Astrocyte of the spinal cord (primary cell): ENCODE measurements at regions not wholly inside any gene's neighbourhood (a gene's known extent, or its start where the extent isn't known, plus 50 kb on each side); places are given as distances from the start of the nearest gene placed in this dataset.
"Not testable (repeated sequence)": the region's sequence is repeated elsewhere in the genome, so short reads cannot be mapped to it uniquely, and the experiment has no call there.

ENCODE experiments used
- DNase-seq: peaks from one replicate; pipeline ENCODE4 v3.0.0; 2011; ENCODE audit warnings: low read depth, low spot score
- H3K4me3 ChIP-seq: 2 replicates; pipeline ENCODE4 v1.5.1; 2011; ENCODE audit warnings: low read depth, mild to moderate bottlenecking, low read length, moderate library complexity
- CTCF ChIP-seq: IDR thresholded peaks from 2 replicates; pipeline ENCODE4 v1.5.1; 2012; ENCODE audit warnings: low read depth, mild to moderate bottlenecking, low read length, inconsistent platforms
- in situ Hi-C: cut with HindIII; loops from 2 replicates; pipeline ENCODE4 v1.10.0; 2017; ENCODE audit warnings: low sequenced_read_pairs

- no peak for TF ChIP-seq CTCF
- no peak overlapping the region for H3K4me3 ChIP-seq
- DNase-seq, result no peak
- in situ Hi-C loops, result no loop called here
Measured at GRCh38 chr6:133083248-133083967, 157.7 kb upstream of the EYA4 start.

GRCh38 chr6:133085471-133085870 is 155.7 kb upstream of the EYA4 start:
- TF ChIP-seq CTCF, result no peak
- in situ Hi-C loops, result no loop called here
- no peak overlapping the region for H3K4me3 ChIP-seq
- no peak for DNase-seq

- no peak for TF ChIP-seq CTCF
- no peak overlapping the region for H3K4me3 ChIP-seq
- in situ Hi-C loops, result no loop called here
- no peak for DNase-seq
Measured at GRCh38 chr6:133085896-133086295, 155.3 kb upstream of the EYA4 start.

- TF ChIP-seq CTCF, result no peak
- H3K4me3 ChIP-seq, result no peak overlapping the region
- in situ Hi-C loops, result no loop called here
- no peak for DNase-seq
Measured at GRCh38 chr6:133088931-133089695, 152.0 kb upstream of the EYA4 start.

GRCh38 chr6:133092199-133092598 is 149.0 kb upstream of the EYA4 start:
- H3K4me3 ChIP-seq, result no peak overlapping the region
- TF ChIP-seq CTCF, result no peak
- DNase-seq, result no peak
- in situ Hi-C loops, result no loop called here

- H3K4me3 ChIP-seq, result no peak overlapping the region
- DNase-seq, result no peak
- in situ Hi-C loops, result no loop called here
- TF ChIP-seq CTCF, result no peak
Measured at GRCh38 chr6:133092771-133093170, 148.4 kb upstream of the EYA4 start.

GRCh38 chr6:133093211-133093610 is 147.9 kb upstream of the EYA4 start:
- DNase-seq, H3K4me3 ChIP-seq, in situ Hi-C loops: not testable (repeated sequence)
